B cell (primary cell): ENCODE measurements at regions not wholly inside any gene's neighbourhood (a gene's known extent, or its start where the extent isn't known, plus 50 kb on each side); places are given as distances from the start of the nearest gene placed in this dataset.
"Not testable (repeated sequence)": the region's sequence is repeated elsewhere in the genome, so short reads cannot be mapped to it uniquely, and the experiment has no call there.

ENCODE experiments used
- ATAC-seq: fragments of 200-7000 bp; cut with Tn5 transposase; one replicate; pipeline ENCODE4 v1.10.0; 2021; ENCODE audit warnings: low read depth, mild to moderate bottlenecking, moderate number of reproducible peaks, moderate library complexity
- CTCF ChIA-PET: fragments of 350-600 bp; sonication (Branson Sonifier 250); formaldehyde crosslinking; loops from one replicate; lab custom pipeline; 2021; ENCODE audit warnings: antibody characterized with exemption, inconsistent platforms; lab: Charles Lee
- POLR2A ChIA-PET: fragments of 350-600 bp; sonication (Branson Sonifier 250); formaldehyde crosslinking; loops from one replicate; lab custom pipeline; 2021; ENCODE audit warnings: antibody characterized with exemption; lab: Charles Lee
- DNase-seq: peaks from one replicate; pipeline ENCODE4 v3.0.0; 2013
- H2AFZ ChIP-seq: 2 replicates; pipeline ENCODE4 v1.6.1; 2012; ENCODE audit warnings: mild to moderate bottlenecking, low read depth, low read length; ENCODE audit not compliant: insufficient read depth, poor library complexity, severe bottlenecking
- H3K27ac ChIP-seq, 2 donors: 1 replicate in 1 of 2; 2 replicates in 1 of 2; pipeline ENCODE4 v1.5.1; 2012 to 2013; ENCODE audit warnings: low read length in 2 of 2, mild to moderate bottlenecking in 2 of 2, moderate library complexity in 1 of 2
- H3K27me3 ChIP-seq, 4 experiments: fragments of 200-600 bp in 1 of 4; sonication (generic) in 1 of 4; replicated peaks in 1 of 4; 1 replicate in 2 of 4; 2 replicates in 2 of 4; pipeline versions ENCODE4 v1.6.1 to v1.7.0; 2013 to 2016; ENCODE audit warnings: low read length in 3 of 4, mild to moderate bottlenecking in 2 of 4, mixed read lengths in 1 of 4, moderate library complexity in 1 of 4; ENCODE audit not compliant: insufficient read depth in 4 of 4, control insufficient read depth in 3 of 4; ENCODE audit errors: control extremely low read depth in 1 of 4
- H3K36me3 ChIP-seq, 2 experiments: replicated peaks in 1 of 2; 1 replicate in 1 of 2; 2 replicates in 1 of 2; pipeline versions ENCODE4 v1.6.1 to v1.7.1; 2013; ENCODE audit warnings: low read length in 1 of 2; ENCODE audit not compliant: insufficient read depth in 2 of 2, control insufficient read depth in 1 of 2; ENCODE audit errors: control extremely low read depth in 1 of 2, extremely low read depth in 1 of 2
- H3K4me1 ChIP-seq, 2 donors: fragments of 200-600 bp in 1 of 2; sonication (generic) in 1 of 2; 1 replicate in 1 of 2; 2 replicates in 1 of 2; pipeline versions ENCODE4 v1.5.1 to v1.6.1; 2013 to 2017; ENCODE audit warnings: low read length in 2 of 2; ENCODE audit not compliant: control insufficient read depth in 2 of 2, insufficient read depth in 2 of 2
- H3K4me2 ChIP-seq: replicated peaks from 2 replicates; pipeline ENCODE3; 2012; ENCODE audit warnings: mild to moderate bottlenecking, low read depth, low read length; ENCODE audit not compliant: poor library complexity, severe bottlenecking
- H3K4me3 ChIP-seq, 5 experiments: fragments of 200-600 bp in 1 of 5; sonication (generic) in 1 of 5; 1 replicate in 3 of 5; 2 replicates in 2 of 5; pipeline versions ENCODE4 v1.5.1 to v1.7.0; 2011 to 2016; ENCODE audit warnings: low read length in 4 of 5, mild to moderate bottlenecking in 4 of 5, low read depth in 2 of 5, control low read depth in 1 of 5, moderate library complexity in 1 of 5; ENCODE audit not compliant: insufficient read depth in 1 of 5; ENCODE audit errors: control extremely low read depth in 1 of 5, extremely low read depth in 1 of 5
- H3K79me2 ChIP-seq: fragments of 200-600 bp; sonication (generic); one replicate; pipeline ENCODE4 v1.6.0; 2016; ENCODE audit warnings: low read length; ENCODE audit not compliant: control insufficient read depth, insufficient read depth
- H3K9ac ChIP-seq: fragments of 200-600 bp; sonication (generic); 2 replicates; pipeline ENCODE4 v1.6.1; 2017; ENCODE audit warnings: mild to moderate bottlenecking, low read length, moderate library complexity
- H3K9me3 ChIP-seq, 3 donors: one replicate each; pipeline versions ENCODE4 v1.6.1 to v1.7.1; 2013; ENCODE audit warnings: low read length in 2 of 3; ENCODE audit not compliant: control insufficient read depth in 2 of 3, insufficient read depth in 1 of 3; ENCODE audit errors: control extremely low read depth in 1 of 3
- H4K20me1 ChIP-seq: 2 replicates; pipeline ENCODE4 v1.6.0; 2012; ENCODE audit warnings: mild to moderate bottlenecking, low read length; ENCODE audit not compliant: insufficient read depth, control insufficient read depth, poor library complexity, severe bottlenecking
- H3K27ac Mint-ChIP-seq: one replicate; pipeline ENCODE4 v1.8.0; 2021; ENCODE audit warnings: mixed read lengths
- H3K27me3 Mint-ChIP-seq: one replicate; pipeline ENCODE4 v1.8.0; 2021; ENCODE audit warnings: mixed read lengths
- H3K4me1 Mint-ChIP-seq: one replicate; pipeline ENCODE4 v1.8.0; 2021; ENCODE audit warnings: mixed read lengths
- H3K4me3 Mint-ChIP-seq: one replicate; pipeline ENCODE4 v1.8.0; 2021; ENCODE audit warnings: mixed read lengths
- H3K9me3 Mint-ChIP-seq: one replicate; pipeline ENCODE4 v1.8.0; 2022; ENCODE audit warnings: mixed read lengths; ENCODE audit not compliant: insufficient read depth
- CTCF ChIP-seq: fragments of 200-600 bp; IDR thresholded peaks from one replicate; pipeline ENCODE4 v1.8.0; 2022; ENCODE audit warnings: antibody characterized with exemption, mild to moderate bottlenecking
- EZH2 ChIP-seq: IDR thresholded peaks from 2 replicates; pipeline ENCODE4 v1.6.1; 2012; ENCODE audit warnings: borderline replicate concordance, low read depth, mild to moderate bottlenecking, moderate library complexity, low read length; ENCODE audit not compliant: insufficient read depth, poor library complexity, severe bottlenecking
- WGBS: methylation state at CpG from one replicate; pipeline ENCODE4 v1.1.5; 2013; ENCODE audit warnings: missing lambda C conversion rate; ENCODE audit not compliant: insufficient coverage; 5-methylcytosine and 5-hydroxymethylcytosine counted together
- intact Hi-C: fragments of 100-400 bp; cut with micrococcal nuclease; formaldehyde crosslinking; loops from one replicate; pipeline ENCODE4 v1.10.0; 2022

GRCh38 chr12:33026791-33027190 is 130.2 kb upstream of the PKP2 start:
- H4K20me1 ChIP-seq = no peaks in the 10 kb centered on the region
- TF ChIP-seq CTCF (no peak), EZH2 (no peak)
- intact Hi-C loops = no loop called here
- no peak overlapping the region for H2AFZ ChIP-seq
- Mint-ChIP-seq H3K27ac (no peak overlapping the region), H3K4me3 (no peak overlapping the region), H3K9me3 (peaks cover 6% of the 10 kb centered on the region), H3K27me3 (no peaks in the 10 kb centered on the region), H3K4me1 (no peaks in the 10 kb centered on the region)
- H3K9me3 ChIP-seq = peaks cover 0 to 10% (median 1%) of the 10 kb centered on the region in 3 donors
- H3K79me2 ChIP-seq = no peaks in the 10 kb centered on the region
- no peak overlapping the region for H3K9ac ChIP-seq
- ATAC-seq (no peak), DNase-seq (no peak)
- CTCF ChIA-PET = no interaction called here
- H3K27ac ChIP-seq = no peak overlapping the region
- H3K27me3 ChIP-seq = no peaks in the 10 kb centered on the region
- no peaks in the 10 kb centered on the region for H3K36me3 ChIP-seq
- H3K4me3 ChIP-seq = no peak overlapping the region
- H3K4me2 ChIP-seq = no peak overlapping the region
- POLR2A ChIA-PET = no interaction called here
- H3K4me1 ChIP-seq = no peaks in the 10 kb centered on the region

GRCh38 chr12:33022724-33023123 is 126.1 kb upstream of the PKP2 start:
- H3K9me3 ChIP-seq, H2AFZ ChIP-seq, H3K4me1 Mint-ChIP-seq, H3K9ac ChIP-seq, POLR2A ChIA-PET, H3K4me2 ChIP-seq, intact Hi-C loops, H3K27me3 ChIP-seq, H3K27ac Mint-ChIP-seq, ATAC-seq, H4K20me1 ChIP-seq, CTCF ChIA-PET, H3K79me2 ChIP-seq, H3K27ac ChIP-seq, H3K4me3 ChIP-seq, H3K36me3 ChIP-seq, H3K4me3 Mint-ChIP-seq, H3K4me1 ChIP-seq, DNase-seq, H3K27me3 Mint-ChIP-seq: not testable (repeated sequence)
- 89% methylated on average over 12 of the region's 20 CpGs for WGBS
- peaks cover 11% of the 10 kb centered on the region for H3K9me3 Mint-ChIP-seq

- H3K4me1 ChIP-seq, ATAC-seq, H3K4me3 ChIP-seq, H3K4me3 Mint-ChIP-seq, H3K4me2 ChIP-seq, H3K27ac Mint-ChIP-seq, DNase-seq, H2AFZ ChIP-seq, H3K27ac ChIP-seq, POLR2A ChIA-PET, intact Hi-C loops, CTCF ChIA-PET, H3K27me3 Mint-ChIP-seq, H3K79me2 ChIP-seq, H3K36me3 ChIP-seq, H3K4me1 Mint-ChIP-seq, H3K9ac ChIP-seq, H3K27me3 ChIP-seq, H4K20me1 ChIP-seq: not testable (repeated sequence)
- peaks cover 0 to 11% (median 1%) of the 10 kb centered on the region in 3 donors for H3K9me3 ChIP-seq
- WGBS = 86% methylated on average over 2 of the region's 2 CpGs
- H3K9me3 Mint-ChIP-seq = peaks cover 11% of the 10 kb centered on the region
Observed at GRCh38 chr12:33017029-33017428, 120.5 kb upstream of the PKP2 start.
